WTC11 (cell line): ENCODE measurements at regions not wholly inside any gene's neighbourhood (a gene's known extent, or its start where the extent isn't known, plus 50 kb on each side); places are given as distances from the start of the nearest gene placed in this dataset.

ENCODE experiments used
- CTCF ChIP-seq: fragments of 200-600 bp; IDR thresholded peaks from 2 replicates; pipeline ENCODE4 v1.8.0; 2022; ENCODE audit warnings: antibody characterized with exemption
- FOXJ3 ChIP-seq: sonication (generic); formaldehyde crosslinking; IDR thresholded peaks from 2 replicates; pipeline ENCODE4 v1.9.0; 2021; ENCODE audit warnings: missing genetic modification reagents, mild to moderate bottlenecking, borderline replicate concordance
- MXD4 ChIP-seq: fragments of 250-450 bp; sonication (Bioruptor Pico); IDR thresholded peaks from 2 replicates; pipeline ENCODE4 v1.8.0; 2021; ENCODE audit warnings: mild to moderate bottlenecking, moderate library complexity, borderline replicate concordance
- NFYB ChIP-seq: sonication (generic); formaldehyde crosslinking; conservative IDR thresholded peaks from 2 replicates; pipeline ENCODE4 v1.8.0; 2022; ENCODE audit warnings: low read depth, missing genetic modification reagents
- NR2C2 ChIP-seq: sonication (generic); formaldehyde crosslinking; IDR thresholded peaks from 2 replicates; pipeline ENCODE4 v1.8.0; 2022; ENCODE audit warnings: mild to moderate bottlenecking, missing genetic modification reagents
- ZMAT4 ChIP-seq: fragments of 250-450 bp; sonication (Bioruptor Pico); IDR thresholded peaks from 2 replicates; pipeline ENCODE4 v1.9.0; 2021; ENCODE audit warnings: mild to moderate bottlenecking
- ZNF416 ChIP-seq: fragments of 250-450 bp; sonication (Bioruptor Pico); IDR thresholded peaks from 2 replicates; pipeline ENCODE4 v1.9.0; 2021; ENCODE audit warnings: mild to moderate bottlenecking, inconsistent platforms
- TF ChIP-seq, protein P1 (sequence below): fragments of 250-450 bp; sonication (Bioruptor Pico); IDR thresholded peaks from 2 replicates; pipeline ENCODE4 v1.8.0; 2021; ENCODE audit warnings: mild to moderate bottlenecking

DNA sequence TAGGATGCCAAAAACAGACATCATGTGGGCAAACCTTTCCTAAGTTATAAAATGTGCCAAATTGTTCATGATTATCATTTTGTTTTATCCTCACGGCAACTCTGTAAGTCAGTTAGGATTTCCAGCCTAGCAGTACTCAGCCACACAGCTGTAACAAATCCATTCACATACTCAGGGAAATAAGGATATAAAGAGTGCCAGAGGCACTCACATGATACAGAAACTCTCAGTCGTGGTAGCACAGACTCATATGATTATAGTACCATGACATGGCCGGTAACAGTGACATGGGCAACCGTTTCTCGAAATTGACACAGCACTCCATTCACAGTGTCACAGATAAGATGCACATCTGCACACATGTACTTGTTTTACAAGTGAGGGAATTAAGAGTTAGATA is 344.2 kb downstream of the LRIG3 start:
- TF ChIP-seq ZMAT4 (CRISPR knock-in tag) = no peak
- no peak for TF ChIP-seq NFYB (CRISPR knock-in tag)
- no peak for TF ChIP-seq CTCF
- TF ChIP-seq, protein P1, sequence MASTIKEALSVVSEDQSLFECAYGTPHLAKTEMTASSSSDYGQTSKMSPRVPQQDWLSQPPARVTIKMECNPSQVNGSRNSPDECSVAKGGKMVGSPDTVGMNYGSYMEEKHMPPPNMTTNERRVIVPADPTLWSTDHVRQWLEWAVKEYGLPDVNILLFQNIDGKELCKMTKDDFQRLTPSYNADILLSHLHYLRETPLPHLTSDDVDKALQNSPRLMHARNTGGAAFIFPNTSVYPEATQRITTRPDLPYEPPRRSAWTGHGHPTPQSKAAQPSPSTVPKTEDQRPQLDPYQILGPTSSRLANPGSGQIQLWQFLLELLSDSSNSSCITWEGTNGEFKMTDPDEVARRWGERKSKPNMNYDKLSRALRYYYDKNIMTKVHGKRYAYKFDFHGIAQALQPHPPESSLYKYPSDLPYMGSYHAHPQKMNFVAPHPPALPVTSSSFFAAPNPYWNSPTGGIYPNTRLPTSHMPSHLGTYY (CRISPR knock-in tag) = no peak
- no peak for TF ChIP-seq ZNF416 (CRISPR knock-in tag)
- TF ChIP-seq FOXJ3 (CRISPR knock-in tag) = no peak
- TF ChIP-seq MXD4 = no peak
- no peak for TF ChIP-seq NR2C2 (CRISPR knock-in tag)
